ENCODE measurements at regions not wholly inside any gene's neighbourhood (a gene's known extent, or its start where the extent isn't known, plus 50 kb on each side); places are given as distances from the start of the nearest gene placed in this dataset.

- TF ChIP-seq, protein P1, sequence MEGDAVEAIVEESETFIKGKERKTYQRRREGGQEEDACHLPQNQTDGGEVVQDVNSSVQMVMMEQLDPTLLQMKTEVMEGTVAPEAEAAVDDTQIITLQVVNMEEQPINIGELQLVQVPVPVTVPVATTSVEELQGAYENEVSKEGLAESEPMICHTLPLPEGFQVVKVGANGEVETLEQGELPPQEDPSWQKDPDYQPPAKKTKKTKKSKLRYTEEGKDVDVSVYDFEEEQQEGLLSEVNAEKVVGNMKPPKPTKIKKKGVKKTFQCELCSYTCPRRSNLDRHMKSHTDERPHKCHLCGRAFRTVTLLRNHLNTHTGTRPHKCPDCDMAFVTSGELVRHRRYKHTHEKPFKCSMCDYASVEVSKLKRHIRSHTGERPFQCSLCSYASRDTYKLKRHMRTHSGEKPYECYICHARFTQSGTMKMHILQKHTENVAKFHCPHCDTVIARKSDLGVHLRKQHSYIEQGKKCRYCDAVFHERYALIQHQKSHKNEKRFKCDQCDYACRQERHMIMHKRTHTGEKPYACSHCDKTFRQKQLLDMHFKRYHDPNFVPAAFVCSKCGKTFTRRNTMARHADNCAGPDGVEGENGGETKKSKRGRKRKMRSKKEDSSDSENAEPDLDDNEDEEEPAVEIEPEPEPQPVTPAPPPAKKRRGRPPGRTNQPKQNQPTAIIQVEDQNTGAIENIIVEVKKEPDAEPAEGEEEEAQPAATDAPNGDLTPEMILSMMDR (IDR thresholded peaks at IDR 0.05), result no peak
- TF ChIP-seq POLR2A (IDR thresholded peaks at IDR 0.05) (no peak), EP300 (IDR thresholded peaks at IDR 0.05) (no peak)
These were observed 347.9 kb upstream of the MEOX2 start for GRCh38 chr7:16034353-16034752.

All from tibial nerve (tissue), 4 donors.